GM19397 (cell line): ENCODE measurements at regions not wholly inside any gene's neighbourhood (a gene's known extent, or its start where the extent isn't known, plus 50 kb on each side); places are given as distances from the start of the nearest gene placed in this dataset.

ENCODE experiments used
- ATAC-seq: cut with Tn5 transposase; IDR thresholded peaks from one replicate; pipeline ENCODE4 v1.9.1; 2021; ENCODE audit warnings: mild to moderate bottlenecking, moderate library complexity; ENCODE audit not compliant: unreplicated experiment

GRCh38 chr2:12326449-12327190 lies 390.1 kb upstream of the TRIB2 start:
- ATAC-seq, result no peak

GRCh38 chr2:12330916-12331315 lies 385.8 kb upstream of the TRIB2 start:
- no peak for ATAC-seq

GRCh38 chr2:12331698-12332097 lies 385.0 kb upstream of the TRIB2 start:
- no peak for ATAC-seq

DNA sequence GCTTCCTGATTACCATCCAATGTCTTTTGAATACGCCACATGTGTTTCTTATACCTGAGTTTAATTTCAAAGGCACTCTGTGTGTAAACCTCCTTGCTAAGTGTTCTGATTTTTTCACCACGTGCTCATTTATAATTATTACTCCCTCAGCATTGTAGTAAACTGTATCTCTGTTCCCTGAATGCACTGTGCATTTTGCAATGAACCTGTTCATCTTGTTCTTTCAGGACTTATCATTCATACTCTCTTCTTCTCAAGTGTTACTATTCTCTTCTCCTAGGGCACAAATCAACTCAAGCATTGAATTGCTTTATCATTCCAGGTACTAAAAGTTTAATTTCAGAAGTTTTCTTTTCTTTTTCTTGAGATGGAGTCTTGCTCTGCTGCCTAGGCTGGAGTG lies 383.4 kb upstream of the TRIB2 start:
- ATAC-seq, result no peak

- ATAC-seq, result no peak
These were observed 382.2 kb upstream of the TRIB2 start for GRCh38 chr2:12334412-12334966.

DNA sequence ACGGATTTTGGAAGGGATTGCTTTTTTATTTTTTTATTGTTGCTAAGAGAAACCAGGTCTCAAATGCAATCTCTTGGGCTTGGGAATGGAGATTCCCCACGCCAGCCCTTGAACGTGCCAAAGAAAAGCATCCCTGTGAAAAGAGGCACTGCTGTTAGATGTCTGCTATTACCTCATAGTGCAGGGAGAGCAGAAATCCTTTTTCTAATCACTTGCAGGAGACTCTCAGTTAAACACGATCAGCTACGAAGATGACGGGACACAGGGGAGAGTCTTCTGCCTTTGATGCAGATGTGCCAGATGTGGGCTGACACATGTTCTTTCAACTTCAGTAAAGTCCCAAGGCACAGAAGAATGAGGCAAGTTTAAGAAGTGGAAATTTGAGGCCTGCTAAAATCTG lies 381.6 kb upstream of the TRIB2 start:
- no peak for ATAC-seq

- no peak for ATAC-seq
These were observed 380.7 kb upstream of the TRIB2 start for GRCh38 chr2:12335995-12336394.

GRCh38 chr2:12338946-12339697 lies 377.6 kb upstream of the TRIB2 start:
- no peak for ATAC-seq

- no peak for ATAC-seq
These were observed 376.6 kb upstream of the TRIB2 start for GRCh38 chr2:12340164-12340563.

- no peak for ATAC-seq
These were observed 375.5 kb upstream of the TRIB2 start for GRCh38 chr2:12341215-12341614.

DNA sequence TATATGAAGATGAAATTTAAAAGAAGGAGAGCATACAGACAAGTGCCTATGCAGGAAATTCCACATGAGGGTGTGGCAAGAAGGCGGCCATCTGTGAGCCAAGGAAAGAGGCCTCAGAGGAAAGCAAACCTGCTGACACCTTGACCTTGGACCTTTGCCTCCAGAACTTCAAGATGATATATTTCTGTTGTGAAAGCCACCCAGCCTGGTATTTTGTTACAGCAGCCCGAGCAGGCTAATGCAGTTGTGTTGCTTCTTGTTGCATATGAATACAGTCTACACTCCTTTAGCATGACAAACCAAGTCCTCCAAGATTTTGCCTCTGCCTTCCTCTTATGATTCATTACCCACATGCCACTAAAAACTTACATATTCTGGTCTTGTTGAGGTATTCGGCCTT lies 374.8 kb upstream of the TRIB2 start:
- ATAC-seq, result no peak

- ATAC-seq, result no peak
These were observed 373.6 kb upstream of the TRIB2 start for GRCh38 chr2:12343141-12343540.

- no peak for ATAC-seq
These were observed 369.7 kb upstream of the TRIB2 start for GRCh38 chr2:12347066-12347493.

DNA sequence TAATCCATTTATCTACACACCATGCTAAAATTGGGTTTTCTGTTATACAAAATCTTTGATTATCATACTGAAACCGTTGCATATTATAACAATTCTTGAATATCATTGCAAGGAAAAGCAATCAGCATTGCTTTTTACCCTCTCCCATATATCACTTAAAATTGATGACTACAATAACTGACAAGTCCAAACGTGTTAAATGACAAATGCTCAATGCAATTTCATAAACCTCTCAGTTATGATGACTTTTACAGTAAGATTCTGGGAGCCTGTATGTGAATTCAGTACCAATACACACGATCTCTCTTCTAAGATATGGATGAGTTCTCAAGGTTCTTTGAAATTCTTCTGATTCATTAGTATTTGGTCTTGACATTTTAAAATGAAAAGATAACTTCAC lies 368.5 kb upstream of the TRIB2 start:
- ATAC-seq, result no peak

DNA sequence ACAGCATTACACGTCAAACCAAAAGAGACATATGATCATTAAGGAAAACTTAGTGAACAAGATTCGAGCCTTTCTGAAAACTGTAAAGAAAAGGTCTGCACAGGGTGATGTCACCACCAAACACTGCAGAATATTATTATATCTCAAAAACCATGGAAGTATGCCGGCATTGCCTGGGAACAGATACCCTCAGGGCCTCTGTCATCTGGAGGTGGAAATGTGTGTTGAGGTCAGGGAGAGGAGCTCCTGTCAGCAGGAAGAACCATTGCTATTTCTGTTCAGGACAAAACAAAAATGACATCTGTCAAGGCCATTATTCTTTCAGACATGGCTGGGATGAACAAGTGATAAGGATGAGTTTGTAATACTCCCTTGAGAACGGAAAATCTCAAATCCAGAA lies 365.9 kb upstream of the TRIB2 start:
- ATAC-seq, result no peak

- ATAC-seq, result no peak
These were observed 363.8 kb upstream of the TRIB2 start for GRCh38 chr2:12352889-12353288.

- no peak for ATAC-seq
These were observed 355.2 kb upstream of the TRIB2 start for GRCh38 chr2:12361506-12361905.

GRCh38 chr2:12363138-12363537 lies 353.6 kb upstream of the TRIB2 start:
- ATAC-seq, result no peak

DNA sequence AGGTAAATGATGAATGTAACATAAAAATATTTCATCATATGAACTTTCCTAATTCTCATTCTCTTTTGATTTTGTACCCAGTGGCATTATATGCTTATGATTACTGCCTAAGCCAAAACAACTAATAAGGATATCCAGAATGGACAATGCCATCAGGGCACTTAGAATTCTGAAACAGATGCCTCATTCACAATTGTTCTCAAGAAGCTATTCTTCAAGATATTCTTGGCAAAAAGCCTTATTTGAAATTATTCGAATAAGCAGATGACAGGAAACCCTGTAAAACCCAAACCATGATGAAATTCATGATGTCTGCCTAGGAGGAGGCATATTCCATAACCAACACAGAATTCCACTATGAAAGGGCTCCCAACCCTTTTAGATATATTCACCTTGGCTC lies 353.2 kb upstream of the TRIB2 start:
- ATAC-seq, result no peak

DNA sequence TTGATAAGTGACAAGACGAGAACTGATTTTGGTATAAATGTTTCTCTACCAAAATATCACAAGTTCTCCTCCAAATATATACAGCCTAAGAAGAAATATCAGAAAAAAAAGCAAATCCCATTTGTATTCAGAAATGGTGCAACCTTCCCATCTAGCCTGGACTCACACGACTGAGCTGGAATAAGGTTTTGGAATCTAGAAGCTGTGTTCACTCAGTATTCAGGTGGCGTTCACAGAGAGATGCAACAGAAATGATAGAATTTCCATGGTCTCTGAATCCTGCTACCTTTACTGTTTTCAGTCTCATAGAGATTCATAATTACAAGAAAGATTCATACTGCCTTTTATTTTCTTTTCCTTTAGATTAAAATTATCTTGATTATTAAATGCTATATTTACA lies 347.2 kb upstream of the TRIB2 start:
- no peak for ATAC-seq

DNA sequence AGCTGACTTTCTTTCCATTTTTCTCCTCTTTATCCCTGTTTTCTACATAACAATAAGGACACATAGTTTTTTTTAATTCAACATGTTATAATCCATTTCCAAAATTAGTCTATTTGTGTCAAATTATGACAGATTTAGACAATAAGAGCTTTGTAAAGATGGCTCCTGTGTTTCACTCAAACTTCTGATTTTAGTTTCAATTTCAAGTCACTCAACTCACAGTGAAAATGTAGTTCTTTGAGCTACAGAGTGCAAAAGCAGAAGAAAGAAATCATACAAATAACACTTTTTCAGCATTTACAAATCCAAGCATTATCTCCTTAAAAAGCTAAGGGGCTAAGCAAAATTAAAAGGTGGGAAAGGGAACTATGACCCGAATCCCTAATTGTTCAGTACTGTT lies 340.7 kb upstream of the TRIB2 start:
- no peak for ATAC-seq

GRCh38 chr2:12379143-12379542 lies 337.6 kb upstream of the TRIB2 start:
- ATAC-seq, result no peak
